Astrocyte (in vitro differentiated cells and primary cell): ENCODE measurements at regions not wholly inside any gene's neighbourhood (a gene's known extent, or its start where the extent isn't known, plus 50 kb on each side); places are given as distances from the start of the nearest gene placed in this dataset.

ENCODE experiments used
- CTCF ChIP-seq: IDR thresholded peaks from 2 replicates; pipeline ENCODE4 v1.5.1; 2011; ENCODE audit warnings: low read depth, mild to moderate bottlenecking, inconsistent platforms, low read length, moderate library complexity; ENCODE audit not compliant: insufficient read depth
- EZH2 ChIP-seq: IDR thresholded peaks from 2 replicates; pipeline ENCODE4 v1.6.1; 2012; ENCODE audit warnings: mild to moderate bottlenecking, low read length, inconsistent platforms; ENCODE audit not compliant: insufficient read depth

GRCh38 chr10:88115407-88115806, 252.0 kb downstream of the PTEN start:
- no peak for TF ChIP-seq CTCF
- no peak for TF ChIP-seq EZH2
